Subcutaneous abdominal adipose tissue (tissue), 5 donors: ENCODE measurements at regions not wholly inside any gene's neighbourhood (a gene's known extent, or its start where the extent isn't known, plus 50 kb on each side); places are given as distances from the start of the nearest gene placed in this dataset.

ENCODE experiments used
- H3K27ac ChIP-seq: one replicate; pipeline ENCODE4 v1.7.0; 2013; ENCODE audit warnings: low read depth, mild to moderate bottlenecking, inconsistent platforms, low read length, moderate library complexity
- H3K27me3 ChIP-seq, 5 donors: one replicate each; pipeline ENCODE4 v1.7.0; 2013; ENCODE audit warnings: low read length in 5 of 5, inconsistent platforms in 1 of 5; ENCODE audit not compliant: control insufficient read depth in 5 of 5, insufficient read depth in 4 of 5
- H3K36me3 ChIP-seq, 5 donors: one replicate each; pipeline ENCODE4 v1.7.0; 2013; ENCODE audit warnings: low read length in 5 of 5; ENCODE audit not compliant: control insufficient read depth in 5 of 5, insufficient read depth in 5 of 5
- H3K4me1 ChIP-seq, 5 donors: one replicate each; pipeline ENCODE4 v1.7.0; 2013; ENCODE audit warnings: low read length in 5 of 5, mild to moderate bottlenecking in 3 of 5, moderate library complexity in 1 of 5; ENCODE audit not compliant: control insufficient read depth in 5 of 5, insufficient read depth in 5 of 5
- H3K4me3 ChIP-seq, 5 donors: one replicate each; pipeline ENCODE4 v1.7.0; 2013; ENCODE audit warnings: low read length in 5 of 5, low read depth in 1 of 5
- H3K9ac ChIP-seq, 5 donors: one replicate each; pipeline ENCODE4 v1.7.0; 2013; ENCODE audit warnings: low read length in 5 of 5, mild to moderate bottlenecking in 4 of 5, moderate library complexity in 3 of 5
- H3K9me3 ChIP-seq, 5 donors: one replicate each; pipeline ENCODE4 v1.7.0; 2013; ENCODE audit warnings: low read length in 5 of 5; ENCODE audit not compliant: control insufficient read depth in 5 of 5
- donor health status: healthy.
- donor health status: healthy.
- donor health status: healthy.
- donor health status: healthy.
- donor health status: healthy.

DNA sequence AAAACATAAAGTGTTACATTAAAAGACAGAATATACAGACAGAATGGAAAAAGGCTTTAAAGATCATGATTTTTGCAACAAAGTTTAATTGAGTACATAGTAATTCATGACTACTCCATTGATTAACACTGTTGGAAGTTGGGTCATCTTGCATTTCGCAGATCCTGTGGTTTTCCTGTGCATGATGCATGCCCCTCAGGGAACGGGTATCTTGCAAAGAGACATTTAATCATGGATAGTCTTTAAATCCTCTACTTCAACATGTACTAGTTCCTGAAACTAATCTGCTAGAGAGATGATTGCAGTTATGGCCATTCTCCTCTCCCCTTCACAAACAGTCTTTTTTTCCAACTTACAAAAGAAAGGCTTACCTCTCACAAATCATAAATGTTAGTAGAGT, 155.6 kb upstream of the DSEL start:
- Histone ChIP-seq H3K4me1 (no peaks in the 10 kb centered on the region), H3K9ac (no peak overlapping the region), H3K4me3 (no peak overlapping the region), H3K36me3 (no peaks in the 10 kb centered on the region), H3K9me3 (no peaks in the 10 kb centered on the region), H3K27me3 (no peaks in the 10 kb centered on the region), H3K27ac (no peak overlapping the region)

DNA sequence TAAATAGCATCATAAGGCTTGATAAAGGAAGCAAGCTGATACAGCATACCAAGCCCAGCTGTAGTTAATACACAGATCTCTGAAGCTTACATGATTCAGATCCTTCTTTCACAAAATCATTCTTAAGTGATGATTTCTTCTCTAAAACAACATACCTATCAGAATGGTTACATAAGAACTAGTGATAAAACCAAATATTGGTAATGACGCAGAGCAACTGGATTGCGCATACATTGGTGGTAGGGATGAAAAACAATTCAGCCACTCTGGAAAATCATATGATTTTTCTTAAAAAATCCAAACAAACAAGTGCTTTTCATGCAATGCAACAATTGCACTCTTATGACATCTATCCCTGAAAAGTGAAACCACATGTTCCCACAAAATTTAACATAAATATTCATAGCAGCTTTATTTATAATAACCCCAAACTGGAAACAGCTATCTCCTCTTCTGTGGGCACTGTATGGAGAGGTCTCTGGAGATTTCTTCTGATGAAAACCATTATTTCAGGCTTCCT, 153.6 kb upstream of the DSEL start:
- Histone ChIP-seq H3K4me1 (no peaks in the 10 kb centered on the region), H3K4me3 (no peak overlapping the region), H3K27me3 (no peaks in the 10 kb centered on the region), H3K9me3 (no peaks in the 10 kb centered on the region), H3K27ac (no peak overlapping the region), H3K9ac (no peak overlapping the region), H3K36me3 (no peaks in the 10 kb centered on the region)

DNA sequence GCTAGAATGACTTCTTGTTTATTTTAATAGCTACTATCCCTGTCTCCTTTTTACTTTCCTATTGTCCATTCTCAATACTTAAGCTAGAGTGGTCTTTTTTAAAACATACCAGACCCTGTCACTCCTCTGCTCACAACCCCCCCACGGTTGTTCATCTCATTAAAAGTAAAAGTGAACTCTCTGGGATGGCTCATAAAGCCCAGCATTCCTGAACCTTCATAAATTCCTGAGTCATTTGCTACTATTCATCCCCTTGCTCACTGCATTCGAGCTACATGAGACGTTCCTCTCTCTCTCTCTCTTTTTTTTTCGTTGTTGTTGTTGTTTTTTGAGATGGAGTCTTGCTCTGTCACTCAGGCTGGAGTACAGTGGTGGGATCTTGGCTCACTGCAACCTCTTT, 148.7 kb upstream of the DSEL start:
- Histone ChIP-seq H3K9me3 (no peaks in the 10 kb centered on the region), H3K36me3 (no peaks in the 10 kb centered on the region), H3K27ac (no peak overlapping the region), H3K4me3 (no peak overlapping the region), H3K9ac (no peak overlapping the region), H3K27me3 (no peaks in the 10 kb centered on the region), H3K4me1 (peaks cover 0 to 4% (median 0%) of the 10 kb centered on the region in 5 donors)

DNA sequence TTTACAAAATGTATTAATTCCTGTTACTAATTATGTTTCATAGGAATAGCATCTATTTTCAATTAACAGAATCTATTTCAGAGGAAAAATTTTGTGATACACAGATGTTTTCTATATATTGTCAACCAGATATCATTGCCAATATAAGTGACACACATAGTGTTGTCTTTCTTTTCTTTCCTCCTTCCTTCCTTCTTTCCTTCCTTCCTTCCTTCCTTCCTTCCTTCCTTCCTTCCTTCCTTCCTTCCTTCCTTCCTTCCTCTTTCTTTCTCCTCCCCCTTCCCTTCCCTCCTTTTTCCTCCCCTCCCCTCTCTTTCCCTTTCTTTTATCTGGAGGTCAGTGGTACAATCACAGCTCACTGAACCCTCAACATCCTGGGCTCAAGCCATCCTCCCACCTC, 146.5 kb upstream of the DSEL start:
- Histone ChIP-seq H3K27me3 (no peaks in the 10 kb centered on the region), H3K9me3 (no peaks in the 10 kb centered on the region), H3K4me3 (no peak overlapping the region), H3K27ac (no peak overlapping the region), H3K4me1 (peaks cover 0 to 4% (median 0%) of the 10 kb centered on the region in 5 donors), H3K9ac (no peak overlapping the region), H3K36me3 (no peaks in the 10 kb centered on the region)

DNA sequence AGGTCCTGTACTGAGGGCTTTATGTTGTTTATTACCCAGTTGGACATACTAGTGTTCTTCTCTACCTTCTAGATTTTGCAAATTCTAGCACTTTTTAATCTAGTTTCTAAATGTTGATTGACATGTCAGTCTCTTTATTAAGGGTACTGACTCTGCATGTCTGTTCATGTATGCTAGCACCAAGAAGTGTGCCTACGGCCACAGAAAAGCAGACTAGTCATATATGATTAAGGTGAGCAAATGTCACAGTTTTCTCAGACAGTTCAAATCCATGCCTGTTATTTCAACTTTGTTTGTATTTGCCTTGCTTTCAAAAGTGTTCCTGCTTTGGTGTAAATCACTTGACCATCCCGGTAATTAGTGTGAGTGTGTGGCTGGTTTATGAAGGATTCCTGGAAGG, 145.0 kb upstream of the DSEL start:
- H3K4me1 ChIP-seq, result peaks cover 0 to 4% (median 0%) of the 10 kb centered on the region in 5 donors
- H3K9ac ChIP-seq, result no peak overlapping the region
- no peaks in the 10 kb centered on the region for H3K27me3 ChIP-seq
- H3K4me3 ChIP-seq, result no peak overlapping the region
- H3K36me3 ChIP-seq, result no peaks in the 10 kb centered on the region
- no peaks in the 10 kb centered on the region for H3K9me3 ChIP-seq
- no peak overlapping the region for H3K27ac ChIP-seq

DNA sequence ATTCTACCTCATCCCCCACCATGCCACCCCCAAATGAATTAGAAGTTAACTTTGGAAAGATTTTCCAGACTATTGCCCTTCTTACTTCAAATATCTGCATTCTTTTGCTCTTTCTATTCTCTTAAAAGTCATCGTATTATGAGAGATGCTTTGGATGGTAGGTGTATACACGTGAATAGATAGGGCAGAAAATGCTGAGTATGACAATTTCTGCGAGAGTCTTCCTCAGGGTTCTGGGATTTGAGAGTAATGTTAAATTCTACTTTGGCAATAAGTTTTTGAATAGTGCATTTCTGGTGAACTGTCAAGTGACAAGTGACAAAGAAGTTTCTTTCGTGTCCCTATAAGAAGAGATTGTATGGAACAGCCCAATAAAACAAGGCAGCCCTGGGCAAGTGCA, 137.6 kb upstream of the DSEL start:
- H3K9me3 ChIP-seq, result no peaks in the 10 kb centered on the region
- no peak overlapping the region for H3K9ac ChIP-seq
- H3K4me3 ChIP-seq, result no peak overlapping the region
- H3K27ac ChIP-seq, result no peak overlapping the region
- H3K36me3 ChIP-seq, result no peaks in the 10 kb centered on the region
- H3K27me3 ChIP-seq, result no peaks in the 10 kb centered on the region
- peaks cover 2 to 21% (median 12%) of the 10 kb centered on the region in 5 donors for H3K4me1 ChIP-seq

DNA sequence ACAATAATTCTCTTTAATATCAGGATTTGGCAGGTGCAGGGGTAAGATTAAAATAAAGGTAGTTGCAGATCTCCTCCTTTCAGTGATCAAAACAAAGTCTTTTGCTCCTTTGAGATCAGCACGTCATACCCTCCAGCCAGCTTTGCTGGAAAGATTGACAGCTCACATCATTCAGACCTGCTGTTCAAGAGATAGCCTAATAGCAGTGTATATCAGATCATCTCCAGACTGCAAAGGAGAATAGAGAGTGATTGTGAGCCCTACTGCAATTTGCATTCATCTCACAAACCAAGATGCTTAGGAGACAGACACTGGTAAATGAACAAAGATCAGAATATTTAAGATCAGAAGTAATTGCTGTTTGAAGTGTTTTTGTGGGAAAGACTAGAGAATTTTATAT, 135.8 kb upstream of the DSEL start:
- Histone ChIP-seq H3K36me3 (no peaks in the 10 kb centered on the region), H3K4me1 (peaks cover 2 to 21% (median 12%) of the 10 kb centered on the region in 5 donors), H3K4me3 (no peak overlapping the region), H3K9me3 (no peaks in the 10 kb centered on the region), H3K9ac (no peak overlapping the region), H3K27ac (no peak overlapping the region), H3K27me3 (no peaks in the 10 kb centered on the region)

DNA sequence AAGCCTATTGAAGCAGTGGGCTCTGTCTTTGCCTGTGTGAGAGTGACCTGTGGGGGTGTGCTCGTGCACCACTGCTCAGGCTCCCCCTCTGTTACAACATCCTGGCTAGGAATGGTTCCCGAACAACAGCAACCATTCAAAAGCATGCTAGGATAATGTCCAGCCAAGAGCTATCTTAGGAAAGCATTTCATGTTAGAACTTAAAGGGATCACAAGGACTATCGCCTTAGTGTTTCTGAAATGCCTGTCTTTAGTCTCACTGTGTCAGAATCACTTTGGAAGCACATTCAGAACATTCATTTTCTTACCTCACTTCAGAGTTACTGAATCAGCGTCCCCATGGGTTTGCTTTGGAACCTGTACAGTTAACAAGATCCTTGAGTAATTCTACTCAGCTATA, 134.9 kb upstream of the DSEL start:
- Histone ChIP-seq H3K4me3 (peak overlapping the region in 4 of 5 donors; percentile 23 to 50 (median 36)), H3K4me1 (peaks cover 2 to 21% (median 12%) of the 10 kb centered on the region in 5 donors), H3K9ac (peak overlapping the region in 3 of 5 donors; percentile 21 to 71 (median 57)), H3K36me3 (no peaks in the 10 kb centered on the region), H3K9me3 (no peaks in the 10 kb centered on the region), H3K27me3 (no peaks in the 10 kb centered on the region), H3K27ac (peak overlapping the region; percentile 95)

DNA sequence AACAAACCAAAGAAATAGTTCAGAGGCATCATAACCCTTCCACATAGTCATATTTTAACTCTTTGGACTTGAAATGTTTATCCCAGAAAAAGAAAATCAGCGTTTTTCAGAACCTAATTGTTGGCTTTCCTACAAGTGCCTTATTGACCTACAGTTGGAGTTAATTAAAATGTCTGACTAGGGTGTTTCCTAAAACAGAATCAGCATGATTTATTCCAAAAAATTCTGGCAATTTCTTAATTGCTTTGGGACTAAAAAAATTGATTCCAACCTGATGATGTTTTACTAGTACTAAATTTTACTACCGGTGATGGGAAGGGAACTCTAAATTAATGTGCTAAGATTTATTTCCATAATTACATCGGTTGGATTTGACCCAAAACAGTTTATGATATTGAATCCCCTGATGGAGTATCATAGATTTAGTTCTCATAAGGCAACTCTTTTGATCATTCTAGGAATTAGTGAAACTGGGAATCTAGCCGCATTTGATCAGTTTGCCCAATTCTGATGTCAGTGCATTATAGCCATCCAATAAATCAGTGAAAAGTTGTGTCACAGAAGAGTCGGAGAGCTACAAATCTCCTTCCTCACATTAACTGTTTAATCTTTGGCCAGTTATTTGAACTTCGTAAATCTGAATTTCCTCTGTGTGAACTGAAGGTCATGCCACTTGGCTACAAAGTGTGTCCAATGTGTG, 134.3 kb upstream of the DSEL start:
- no peaks in the 10 kb centered on the region for H3K36me3 ChIP-seq

DNA sequence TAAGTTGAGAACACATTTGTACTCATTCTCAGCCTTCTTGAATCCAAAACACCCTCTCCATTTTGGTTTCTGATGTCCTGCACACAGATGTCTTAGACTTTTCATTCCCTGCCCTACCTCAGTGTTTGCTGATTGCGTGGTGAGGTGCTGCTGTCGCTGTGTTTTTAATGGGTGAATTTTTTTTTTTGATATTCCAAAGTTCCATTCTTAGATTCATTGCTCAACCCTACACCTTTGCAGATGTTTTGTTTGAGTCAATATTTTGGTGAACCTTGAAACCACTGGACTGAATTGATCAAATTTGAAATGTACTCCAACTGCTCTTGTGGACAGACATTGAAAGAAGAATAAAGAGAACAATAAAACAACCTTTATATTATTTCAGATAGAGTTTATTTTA, 130.4 kb upstream of the DSEL start:
- H3K9me3 ChIP-seq, result peaks cover 0 to 3% (median 0%) of the 10 kb centered on the region in 5 donors
- H3K36me3 ChIP-seq, result no peaks in the 10 kb centered on the region
- no peak overlapping the region for H3K4me3 ChIP-seq
- H3K27ac ChIP-seq, result no peak overlapping the region
- H3K27me3 ChIP-seq, result no peaks in the 10 kb centered on the region
- no peak overlapping the region for H3K9ac ChIP-seq
- H3K4me1 ChIP-seq, result peaks cover under 1 to 15% (median 8%) of the 10 kb centered on the region in 5 donors

More for the DNA sequence above, 134.3 kb upstream of the DSEL start:
- Histone ChIP-seq H3K9me3 (peaks cover 0 to 2% (median 0%) of the 10 kb centered on the region in 5 donors), H3K27me3 (no peaks in the 10 kb centered on the region), H3K9ac (peak overlapping the region in 2 of 5 donors; percentile 57 to 71), H3K27ac (peak overlapping the region; percentile 95), H3K4me3 (peak overlapping the region in 4 of 5 donors; percentile 23 to 50 (median 36)), H3K4me1 (peaks cover 2 to 21% (median 12%) of the 10 kb centered on the region in 5 donors)
